ENCODE measurements at regions not wholly inside any gene's neighbourhood (a gene's known extent, or its start where the extent isn't known, plus 50 kb on each side); places are given as distances from the start of the nearest gene placed in this dataset.

GRCh38 chr14:61627612-61628011 is 67.7 kb upstream of the HIF1A start:
- TF ChIP-seq CTCF (IDR thresholded peaks at IDR 0.05 in 8 of 11, conservative IDR thresholded peaks at IDR 0.05 in 3 of 11): no peak
- no peak for TF ChIP-seq POLR2A (IDR thresholded peaks at IDR 0.05)
- no peak for TF ChIP-seq POLR2AphosphoS5 (IDR thresholded peaks at IDR 0.05)

Measured in spleen (tissue), 7 donors.